ENCODE measurements at regions not wholly inside any gene's neighbourhood (a gene's known extent, or its start where the extent isn't known, plus 50 kb on each side); places are given as distances from the start of the nearest gene placed in this dataset.

GRCh38 chr13:24081387-24081786 is 79.1 kb upstream of the SPATA13 start:
- Histone ChIP-seq H2BK12ac (ENCODE audit: insufficient read length, low read depth, low read length) (no peak overlapping the region), H3K4me1 (ENCODE audit: insufficient read depth, low read length) (peaks cover 8% of the 10 kb centered on the region; the same call in 1 of the 2 replicates), H2BK5ac (ENCODE audit: insufficient read length, low read length) (no peak overlapping the region), H4K20me1 (ENCODE audit: control insufficient read depth, insufficient read depth, insufficient read length) (no peaks in the 10 kb centered on the region), H2AFZ (ENCODE audit: low read length) (no peak overlapping the region), H3K56ac (ENCODE audit: insufficient read length, low read depth, low read length) (no peak overlapping the region), H3K79me1 (ENCODE audit: insufficient read depth, low read depth, low read length, poor library complexity, severe bottlenecking) (no peaks in the 10 kb centered on the region), H3T11ph (ENCODE audit: low read length) (no peak overlapping the region), H3K23me2 (ENCODE audit: insufficient read length, low read depth, low read length, poor library complexity, severe bottlenecking) (no peaks in the 10 kb centered on the region), H3K27me3 (ENCODE audit: insufficient read depth, low read length) (0 out of 2 replicates have a peak, but pooled peaks cover 2% of the 10 kb centered on the region), H4K8ac (replicated peaks; ENCODE audit: insufficient read length, low read depth, low read length) (no peak overlapping the region), H3K4ac (ENCODE audit: low read depth, low read length) (no peak overlapping the region), H3K27ac (ENCODE audit: insufficient read length, low read depth, low read length) (no peak overlapping the region), H4K91ac (ENCODE audit: insufficient read length, low read depth, low read length) (no peak overlapping the region), H3K79me2 (ENCODE audit: insufficient read depth, low read length) (no peaks in the 10 kb centered on the region), H2BK120ac (ENCODE audit: low read depth, low read length, poor library complexity, severe bottlenecking) (no peak overlapping the region), H2BK20ac (ENCODE audit: low read depth, low read length, poor library complexity, severe bottlenecking) (no peak overlapping the region), H3K14ac (ENCODE audit: insufficient read depth, low read length) (no peak overlapping the region), H2AK5ac (ENCODE audit: insufficient read length, low read length) (no peak overlapping the region), H2BK15ac (ENCODE audit: low read depth, low read length) (no peak overlapping the region), H4K5ac (ENCODE audit: insufficient read length, low read depth, low read length) (no peak overlapping the region), H3K9ac (ENCODE audit: extremely low read depth, insufficient read length, low read length) (no peak overlapping the region), H3K18ac (ENCODE audit: insufficient read length, low read depth, low read length) (no peak overlapping the region), H3K4me2 (ENCODE audit: insufficient read depth, insufficient read length, low read length) (no peak overlapping the region), H3K23ac (ENCODE audit: insufficient read length, low read depth, low read length) (no peak overlapping the region), H3K9me3 (ENCODE audit: control insufficient read depth, low read depth, low read length) (no peaks in the 10 kb centered on the region)
- H3K36me3 Mint-ChIP-seq (ENCODE audit: insufficient read depth in 1 of 3, low read depth in 3 of 3) = no peaks in the 10 kb centered on the region
- H3K27me3 Mint-ChIP-seq (ENCODE audit: low read depth) = peaks cover 2% of the 10 kb centered on the region
- H3K4me3 Mint-ChIP-seq = no peak overlapping the region
- no peak overlapping the region for H3K27ac Mint-ChIP-seq
- no peak for TF ChIP-seq CTCF (conservative IDR thresholded peaks at IDR 0.05)
- DNase-seq = no peak
- no CpG with 5 or more reads among the region's 2 CpGs for WGBS (ENCODE audit: extremely low coverage, insufficient read length, low lambda C conversion rate)
- H3K9me3 Mint-ChIP-seq = no peaks in the 10 kb centered on the region; a peak in 1 of 5 replicates
- peaks cover 25 to 38% of the 10 kb centered on the region in 2 experiments for H3K4me1 Mint-ChIP-seq
